ENCODE measurements at regions not wholly inside any gene's neighbourhood (a gene's known extent, or its start where the extent isn't known, plus 50 kb on each side); places are given as distances from the start of the nearest gene placed in this dataset.
A peak's percentile ranks its signal among the peaks of the same experiment; 100 is the strongest.

DNA sequence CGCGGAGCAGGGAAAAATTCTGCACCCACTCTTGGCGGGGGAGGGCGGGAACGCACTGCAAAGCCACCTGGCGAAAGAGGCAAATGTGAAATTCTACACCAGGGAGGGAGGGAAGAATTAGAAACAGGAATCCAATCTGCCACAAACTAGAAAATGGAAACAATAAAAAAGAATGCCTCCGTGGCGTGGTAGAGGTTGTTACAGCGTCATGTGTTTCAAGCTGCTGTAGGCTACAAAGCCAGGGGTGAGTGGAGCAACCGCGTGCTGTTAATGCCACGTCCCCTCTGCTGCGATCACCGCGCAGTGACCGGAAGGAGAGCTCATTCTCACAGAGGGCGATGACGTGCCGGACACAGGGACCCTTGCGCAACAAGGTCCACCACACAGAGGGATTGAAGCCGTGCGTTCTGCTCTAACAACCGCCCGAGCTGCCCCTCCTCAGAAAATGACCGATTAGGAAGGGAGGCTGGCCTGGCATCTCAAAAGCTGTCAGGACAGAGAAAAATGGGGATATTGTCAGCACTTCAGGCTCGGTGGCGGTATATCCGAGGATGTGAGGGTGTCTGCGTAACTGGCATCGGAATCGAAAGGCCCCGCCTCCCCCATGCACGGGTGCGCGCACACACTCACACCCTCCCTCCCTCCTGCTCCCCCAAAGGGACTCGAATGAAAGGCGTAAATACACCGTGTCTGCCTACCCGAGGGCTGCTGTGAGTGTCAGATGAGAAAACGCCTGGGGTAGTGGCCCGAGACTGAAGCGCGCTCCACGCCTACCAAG is 70.8 kb upstream of the TNRC6C start (continued):
- no peak for TF ChIP-seq MIER3 (CRISPR knock-in tag; IDR thresholded peaks at IDR 0.05; ENCODE audit: borderline replicate concordance)
- TF ChIP-seq MATR3 (CRISPR knock-in tag; IDR thresholded peaks at IDR 0.05) = no peak
- TF ChIP-seq, protein P1, sequence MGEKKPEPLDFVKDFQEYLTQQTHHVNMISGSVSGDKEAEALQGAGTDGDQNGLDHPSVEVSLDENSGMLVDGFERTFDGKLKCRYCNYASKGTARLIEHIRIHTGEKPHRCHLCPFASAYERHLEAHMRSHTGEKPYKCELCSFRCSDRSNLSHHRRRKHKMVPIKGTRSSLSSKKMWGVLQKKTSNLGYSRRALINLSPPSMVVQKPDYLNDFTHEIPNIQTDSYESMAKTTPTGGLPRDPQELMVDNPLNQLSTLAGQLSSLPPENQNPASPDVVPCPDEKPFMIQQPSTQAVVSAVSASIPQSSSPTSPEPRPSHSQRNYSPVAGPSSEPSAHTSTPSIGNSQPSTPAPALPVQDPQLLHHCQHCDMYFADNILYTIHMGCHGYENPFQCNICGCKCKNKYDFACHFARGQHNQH (CRISPR knock-in tag; IDR thresholded peaks at IDR 0.05) = no peak
- TF ChIP-seq SPEN (CRISPR knock-in tag; IDR thresholded peaks at IDR 0.05; ENCODE audit: low read depth) = 0 out of 2 replicates have a peak, but pooled peaks have one; percentile 54

DNA sequence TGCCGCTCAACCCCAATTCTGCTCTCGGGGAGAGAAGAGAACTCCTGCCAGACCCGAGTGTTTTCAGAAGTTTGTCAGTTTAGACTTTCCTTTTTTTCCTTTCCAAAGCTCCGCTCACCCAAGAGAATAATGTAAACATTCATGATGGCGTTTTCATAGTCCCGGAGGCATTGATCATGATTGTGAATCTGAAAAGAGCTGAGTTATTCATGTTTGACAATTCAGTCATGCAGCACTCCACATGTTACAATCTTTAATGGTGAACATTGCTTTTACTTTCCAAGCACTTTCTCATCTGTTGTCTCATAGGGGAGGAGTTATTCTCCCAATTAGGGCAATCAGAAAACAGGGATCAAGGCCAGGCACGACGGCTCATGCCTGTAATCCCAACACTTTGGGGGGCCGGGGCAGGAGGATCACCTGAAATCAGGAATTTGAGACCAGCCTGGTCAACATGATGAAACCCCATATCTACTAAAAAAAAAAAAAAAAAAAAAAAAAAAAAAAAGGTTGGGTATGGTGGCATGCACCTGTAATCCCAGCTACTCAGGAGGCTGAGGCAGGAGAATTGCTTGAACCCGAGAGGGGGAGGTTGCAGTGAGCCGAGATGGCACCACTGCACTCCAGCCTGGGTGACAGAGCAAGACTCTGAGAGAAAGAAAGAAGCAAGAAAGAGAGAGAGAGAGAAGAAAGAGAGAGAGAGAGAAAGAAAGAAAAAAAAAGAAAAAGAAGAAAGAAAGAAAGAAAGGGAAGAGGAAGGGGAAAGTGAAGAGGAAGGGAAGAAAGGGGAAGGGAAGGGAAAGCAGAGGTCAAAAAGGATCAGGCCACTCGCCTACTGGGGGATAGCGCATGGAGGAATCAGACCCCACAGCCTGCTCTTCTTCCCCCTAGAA is 70.0 kb upstream of the TNRC6C start:
- Histone ChIP-seq H3K27me3 (ENCODE audit: control insufficient read depth in 1 of 2, insufficient read depth in 2 of 2, low read length in 2 of 2) (peaks cover 5 to 77% of the 10 kb centered on the region in 2 experiments; a peak in 4 of 5 replicates), H3K9ac (ENCODE audit: insufficient read depth, low read depth, low read length) (no peak overlapping the region), H3K36me3 (replicated peaks in 1 of 2; ENCODE audit: control insufficient read depth in 1 of 2, insufficient read depth in 2 of 2, low read length in 2 of 2) (no peaks in the 10 kb centered on the region), H3K4me2 (ENCODE audit: low read depth, low read length) (peak overlapping the region; percentile 67), H3K27ac (ENCODE audit: extremely low read length, insufficient read depth, low read length) (no peak overlapping the region), H3K79me2 (ENCODE audit: insufficient read depth, low read length) (no peaks in the 10 kb centered on the region), H4K20me1 (ENCODE audit: insufficient read depth, low read length) (no peaks in the 10 kb centered on the region), H3K4me1 (ENCODE audit: insufficient read depth, low read length) (peaks cover 13% of the 10 kb centered on the region), H2AFZ (ENCODE audit: low read length) (no peak overlapping the region), H3K9me3 (ENCODE audit: low read length) (no peaks in the 10 kb centered on the region), H3K4me3 (replicated peaks in 1 of 3; ENCODE audit: insufficient read depth in 1 of 3, low read depth in 2 of 3, low read length in 3 of 3) (peak overlapping the region in 1 of 3 experiments; percentile 52; a peak in 1 of 6 replicates)
- FAIRE-seq (no peak), DNase-seq (ENCODE audit: low spot score) (no peak), ATAC-seq (no peak)
- in situ Hi-C loops (cut with HindIII; ENCODE audit: extremely low pct_ligation_motif_present, low pct_unique_long_range_greater_than_20kb) (no loop called here), intact Hi-C loops (cut with micrococcal nuclease; ENCODE audit: unreplicated experiment) (no loop called here)
- CTCF ChIA-PET (ENCODE audit: low intra/inter-chr PET ratio, low total read pairs) = no interaction called here
- no TSS peak for BruUV-seq (replicated peaks)
- POLR2A ChIA-PET = no interaction called here
- WGBS (ENCODE audit: low lambda C conversion rate) = 29% methylated on average over 13 of the region's 13 CpGs
- TF ChIP-seq, protein P2, sequence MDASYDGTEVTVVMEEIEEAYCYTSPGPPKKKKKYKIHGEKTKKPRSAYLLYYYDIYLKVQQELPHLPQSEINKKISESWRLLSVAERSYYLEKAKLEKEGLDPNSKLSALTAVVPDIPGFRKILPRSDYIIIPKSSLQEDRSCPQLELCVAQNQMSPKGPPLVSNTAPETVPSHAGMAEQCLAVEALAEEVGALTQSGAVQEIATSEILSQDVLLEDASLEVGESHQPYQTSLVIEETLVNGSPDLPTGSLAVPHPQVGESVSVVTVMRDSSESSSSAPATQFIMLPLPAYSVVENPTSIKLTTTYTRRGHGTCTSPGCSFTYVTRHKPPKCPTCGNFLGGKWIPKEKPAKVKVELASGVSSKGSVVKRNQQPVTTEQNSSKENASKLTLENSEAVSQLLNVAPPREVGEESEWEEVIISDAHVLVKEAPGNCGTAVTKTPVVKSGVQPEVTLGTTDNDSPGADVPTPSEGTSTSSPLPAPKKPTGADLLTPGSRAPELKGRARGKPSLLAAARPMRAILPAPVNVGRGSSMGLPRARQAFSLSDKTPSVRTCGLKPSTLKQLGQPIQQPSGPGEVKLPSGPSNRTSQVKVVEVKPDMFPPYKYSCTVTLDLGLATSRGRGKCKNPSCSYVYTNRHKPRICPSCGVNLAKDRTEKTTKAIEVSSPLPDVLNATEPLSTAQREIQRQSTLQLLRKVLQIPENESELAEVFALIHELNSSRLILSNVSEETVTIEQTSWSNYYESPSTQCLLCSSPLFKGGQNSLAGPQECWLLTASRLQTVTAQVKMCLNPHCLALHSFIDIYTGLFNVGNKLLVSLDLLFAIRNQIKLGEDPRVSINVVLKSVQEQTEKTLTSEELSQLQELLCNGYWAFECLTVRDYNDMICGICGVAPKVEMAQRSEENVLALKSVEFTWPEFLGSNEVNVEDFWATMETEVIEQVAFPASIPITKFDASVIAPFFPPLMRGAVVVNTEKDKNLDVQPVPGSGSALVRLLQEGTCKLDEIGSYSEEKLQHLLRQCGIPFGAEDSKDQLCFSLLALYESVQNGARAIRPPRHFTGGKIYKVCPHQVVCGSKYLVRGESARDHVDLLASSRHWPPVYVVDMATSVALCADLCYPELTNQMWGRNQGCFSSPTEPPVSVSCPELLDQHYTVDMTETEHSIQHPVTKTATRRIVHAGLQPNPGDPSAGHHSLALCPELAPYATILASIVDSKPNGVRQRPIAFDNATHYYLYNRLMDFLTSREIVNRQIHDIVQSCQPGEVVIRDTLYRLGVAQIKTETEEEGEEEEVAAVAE (CRISPR knock-in tag; IDR thresholded peaks at IDR 0.05; ENCODE audit: borderline replicate concordance) = no peak
- TF ChIP-seq HNRNPL (IDR thresholded peaks at IDR 0.05; ENCODE audit: low read depth, low read length) (no peak), YY1 (IDR thresholded peaks at IDR 0.05; ENCODE audit: insufficient read depth, insufficient replicate concordance, low read depth, low read length) (no peak), TCF7 (IDR thresholded peaks at IDR 0.05; ENCODE audit: low read depth) (no peak)
- TF ChIP-seq, protein P3, sequence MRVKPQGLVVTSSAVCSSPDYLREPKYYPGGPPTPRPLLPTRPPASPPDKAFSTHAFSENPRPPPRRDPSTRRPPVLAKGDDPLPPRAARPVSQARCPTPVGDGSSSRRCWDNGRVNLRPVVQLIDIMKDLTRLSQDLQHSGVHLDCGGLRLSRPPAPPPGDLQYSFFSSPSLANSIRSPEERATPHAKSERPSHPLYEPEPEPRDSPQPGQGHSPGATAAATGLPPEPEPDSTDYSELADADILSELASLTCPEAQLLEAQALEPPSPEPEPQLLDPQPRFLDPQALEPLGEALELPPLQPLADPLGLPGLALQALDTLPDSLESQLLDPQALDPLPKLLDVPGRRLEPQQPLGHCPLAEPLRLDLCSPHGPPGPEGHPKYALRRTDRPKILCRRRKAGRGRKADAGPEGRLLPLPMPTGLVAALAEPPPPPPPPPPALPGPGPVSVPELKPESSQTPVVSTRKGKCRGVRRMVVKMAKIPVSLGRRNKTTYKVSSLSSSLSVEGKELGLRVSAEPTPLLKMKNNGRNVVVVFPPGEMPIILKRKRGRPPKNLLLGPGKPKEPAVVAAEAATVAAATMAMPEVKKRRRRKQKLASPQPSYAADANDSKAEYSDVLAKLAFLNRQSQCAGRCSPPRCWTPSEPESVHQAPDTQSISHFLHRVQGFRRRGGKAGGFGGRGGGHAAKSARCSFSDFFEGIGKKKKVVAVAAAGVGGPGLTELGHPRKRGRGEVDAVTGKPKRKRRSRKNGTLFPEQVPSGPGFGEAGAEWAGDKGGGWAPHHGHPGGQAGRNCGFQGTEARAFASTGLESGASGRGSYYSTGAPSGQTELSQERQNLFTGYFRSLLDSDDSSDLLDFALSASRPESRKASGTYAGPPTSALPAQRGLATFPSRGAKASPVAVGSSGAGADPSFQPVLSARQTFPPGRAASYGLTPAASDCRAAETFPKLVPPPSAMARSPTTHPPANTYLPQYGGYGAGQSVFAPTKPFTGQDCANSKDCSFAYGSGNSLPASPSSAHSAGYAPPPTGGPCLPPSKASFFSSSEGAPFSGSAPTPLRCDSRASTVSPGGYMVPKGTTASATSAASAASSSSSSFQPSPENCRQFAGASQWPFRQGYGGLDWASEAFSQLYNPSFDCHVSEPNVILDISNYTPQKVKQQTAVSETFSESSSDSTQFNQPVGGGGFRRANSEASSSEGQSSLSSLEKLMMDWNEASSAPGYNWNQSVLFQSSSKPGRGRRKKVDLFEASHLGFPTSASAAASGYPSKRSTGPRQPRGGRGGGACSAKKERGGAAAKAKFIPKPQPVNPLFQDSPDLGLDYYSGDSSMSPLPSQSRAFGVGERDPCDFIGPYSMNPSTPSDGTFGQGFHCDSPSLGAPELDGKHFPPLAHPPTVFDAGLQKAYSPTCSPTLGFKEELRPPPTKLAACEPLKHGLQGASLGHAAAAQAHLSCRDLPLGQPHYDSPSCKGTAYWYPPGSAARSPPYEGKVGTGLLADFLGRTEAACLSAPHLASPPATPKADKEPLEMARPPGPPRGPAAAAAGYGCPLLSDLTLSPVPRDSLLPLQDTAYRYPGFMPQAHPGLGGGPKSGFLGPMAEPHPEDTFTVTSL (CRISPR knock-in tag; IDR thresholded peaks at IDR 0.05; ENCODE audit: borderline replicate concordance) = no peak

Data from HepG2 (cell line).